GM12892 (cell line): ENCODE measurements at regions not wholly inside any gene's neighbourhood (a gene's known extent, or its start where the extent isn't known, plus 50 kb on each side); places are given as distances from the start of the nearest gene placed in this dataset.

Source experiments
- POLR2A ChIP-seq: IDR thresholded peaks from 2 replicates; pipeline ENCODE4 v1.6.1; 2011; ENCODE audit warnings: low read depth, low read length, control low read depth
- POLR2AphosphoS5 ChIP-seq: IDR thresholded peaks from 2 replicates; pipeline ENCODE4 v1.6.1; 2011; ENCODE audit warnings: low read depth, low read length, control low read depth
- TAF1 ChIP-seq: IDR thresholded peaks from 2 replicates; pipeline ENCODE4 v1.6.1; 2011; ENCODE audit warnings: low read depth, mild to moderate bottlenecking, control low read depth, low read length, borderline replicate concordance

GRCh38 chr6:140205795-140206593 lies 831.5 kb upstream of the CITED2 start:
- TF ChIP-seq POLR2A (no peak), POLR2AphosphoS5 (no peak), TAF1 (no peak)
